GM12874 (cell line): ENCODE measurements at regions not wholly inside any gene's neighbourhood (a gene's known extent, or its start where the extent isn't known, plus 50 kb on each side); places are given as distances from the start of the nearest gene placed in this dataset.

ENCODE experiments used
- TF ChIP-seq, protein P1 (sequence below): IDR thresholded peaks from 2 replicates; pipeline ENCODE4 v1.5.1; 2011; ENCODE audit warnings: low read depth, mild to moderate bottlenecking, control low read depth, low read length, moderate library complexity; ENCODE audit not compliant: insufficient read depth

DNA sequence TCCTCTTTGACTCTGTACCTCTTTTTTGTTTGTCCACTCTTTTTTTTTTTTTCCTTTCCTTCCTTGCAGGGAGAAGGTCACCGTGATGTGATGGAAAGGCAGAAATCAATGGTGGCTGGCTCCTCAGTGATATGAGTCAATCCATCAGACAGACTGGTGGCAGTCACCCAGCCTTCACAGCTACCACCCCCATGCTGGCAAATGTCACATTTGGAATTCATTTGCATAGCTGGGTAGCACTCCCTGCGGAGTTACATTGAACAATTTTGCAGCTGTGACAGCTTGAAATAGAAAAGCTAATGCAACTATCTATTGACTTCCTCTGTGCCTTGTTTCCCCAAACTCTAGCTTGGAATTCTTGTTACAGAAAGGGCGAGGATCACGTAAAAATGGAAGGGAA is 668.4 kb downstream of the C6orf118 start:
- TF ChIP-seq, protein P1, sequence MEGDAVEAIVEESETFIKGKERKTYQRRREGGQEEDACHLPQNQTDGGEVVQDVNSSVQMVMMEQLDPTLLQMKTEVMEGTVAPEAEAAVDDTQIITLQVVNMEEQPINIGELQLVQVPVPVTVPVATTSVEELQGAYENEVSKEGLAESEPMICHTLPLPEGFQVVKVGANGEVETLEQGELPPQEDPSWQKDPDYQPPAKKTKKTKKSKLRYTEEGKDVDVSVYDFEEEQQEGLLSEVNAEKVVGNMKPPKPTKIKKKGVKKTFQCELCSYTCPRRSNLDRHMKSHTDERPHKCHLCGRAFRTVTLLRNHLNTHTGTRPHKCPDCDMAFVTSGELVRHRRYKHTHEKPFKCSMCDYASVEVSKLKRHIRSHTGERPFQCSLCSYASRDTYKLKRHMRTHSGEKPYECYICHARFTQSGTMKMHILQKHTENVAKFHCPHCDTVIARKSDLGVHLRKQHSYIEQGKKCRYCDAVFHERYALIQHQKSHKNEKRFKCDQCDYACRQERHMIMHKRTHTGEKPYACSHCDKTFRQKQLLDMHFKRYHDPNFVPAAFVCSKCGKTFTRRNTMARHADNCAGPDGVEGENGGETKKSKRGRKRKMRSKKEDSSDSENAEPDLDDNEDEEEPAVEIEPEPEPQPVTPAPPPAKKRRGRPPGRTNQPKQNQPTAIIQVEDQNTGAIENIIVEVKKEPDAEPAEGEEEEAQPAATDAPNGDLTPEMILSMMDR = no peak

DNA sequence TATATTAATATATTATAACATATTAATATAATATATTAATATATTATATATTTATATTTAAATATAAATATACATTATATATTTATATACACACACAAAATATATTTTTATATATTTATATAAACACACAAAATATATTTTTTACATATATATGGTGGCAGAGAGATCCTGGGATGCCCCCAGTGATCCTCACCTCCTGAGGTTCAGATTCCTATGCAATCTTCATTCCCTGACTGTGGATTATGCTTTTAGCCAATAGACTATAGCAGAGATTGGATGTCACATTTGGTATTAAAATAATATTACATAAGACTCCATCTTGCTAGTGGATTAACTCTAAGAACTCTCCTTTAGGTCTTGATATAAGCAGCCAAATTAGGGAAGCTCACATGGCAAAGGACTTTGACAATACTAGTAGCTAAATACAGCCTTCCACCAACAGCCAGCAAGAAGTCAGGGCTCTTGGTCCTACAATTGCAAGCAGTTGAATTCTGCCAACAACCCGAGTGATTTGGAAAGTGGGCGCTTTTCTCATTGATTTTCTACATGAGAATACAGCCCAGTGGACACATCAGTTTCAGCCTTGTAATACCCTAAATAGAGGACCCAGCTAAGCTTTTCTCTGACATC is 681.0 kb downstream of the C6orf118 start:
- TF ChIP-seq, protein P1 = no peak

DNA sequence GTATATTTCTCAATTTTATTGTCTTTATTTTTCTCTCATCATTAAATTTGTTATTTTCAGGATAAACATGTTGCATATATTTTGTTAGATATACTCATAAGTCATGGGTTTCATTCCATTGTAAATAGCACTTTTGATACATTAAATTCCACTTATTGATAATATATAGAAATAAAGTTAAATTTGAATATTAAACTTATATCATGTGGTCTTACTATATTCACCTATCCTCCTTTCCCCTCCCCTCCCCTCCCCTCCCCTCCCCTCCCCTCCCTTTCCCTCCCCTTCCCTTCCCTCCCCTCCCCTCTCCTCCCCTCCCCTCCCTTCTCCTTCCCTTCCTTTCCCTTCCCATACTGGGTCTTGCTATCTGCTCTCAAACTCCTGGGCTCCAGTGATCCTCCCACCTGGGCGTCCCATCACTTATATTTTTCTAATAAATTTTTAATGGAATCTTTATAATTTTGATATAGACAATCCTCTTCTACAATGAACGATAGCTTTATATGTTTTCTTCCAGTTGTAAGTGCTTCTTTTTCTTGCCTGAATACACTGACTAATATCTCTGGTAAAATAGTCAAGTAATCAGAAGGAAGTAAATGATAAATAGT is 692.4 kb downstream of the C6orf118 start:
- TF ChIP-seq, protein P1 = no peak

DNA sequence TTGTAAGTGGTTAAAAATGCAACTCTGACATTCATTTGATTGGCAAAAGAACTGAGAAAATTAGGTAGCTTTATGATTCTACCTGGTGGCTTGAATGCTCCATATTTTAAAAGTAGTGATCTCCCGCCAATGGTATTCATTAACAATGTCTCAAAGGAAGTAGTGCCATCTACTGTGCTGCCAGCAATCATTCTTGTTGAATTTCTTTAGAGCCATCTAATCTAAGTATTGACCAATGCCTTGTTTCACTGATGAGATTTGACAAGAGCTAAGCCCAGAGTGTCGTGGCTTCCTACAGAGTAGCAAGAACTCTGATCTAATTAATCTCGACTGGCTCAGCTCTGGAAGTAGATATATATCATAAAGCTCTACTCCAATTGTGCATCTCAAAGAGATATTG is 696.7 kb downstream of the C6orf118 start:
- TF ChIP-seq, protein P1 = no peak

DNA sequence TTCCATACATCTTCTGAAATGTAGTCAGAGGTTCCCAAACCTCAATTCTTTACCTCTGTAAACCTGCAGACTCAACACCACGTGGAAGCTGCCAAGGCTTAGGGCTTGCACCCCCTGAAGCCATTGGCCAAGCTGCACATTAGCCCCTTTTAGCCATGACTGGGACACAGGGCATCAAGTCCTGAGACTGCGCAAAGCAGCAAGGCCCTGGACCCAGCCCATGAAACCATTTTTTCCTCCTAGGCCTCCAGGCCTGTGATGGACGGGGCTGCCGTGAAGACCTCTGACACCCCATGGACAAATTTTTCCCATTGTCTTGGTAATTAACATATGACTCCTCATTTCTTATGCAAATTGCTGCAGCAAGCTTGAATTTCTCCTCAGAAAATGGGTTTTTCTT is 727.8 kb downstream of the C6orf118 start:
- TF ChIP-seq, protein P1 = no peak

DNA sequence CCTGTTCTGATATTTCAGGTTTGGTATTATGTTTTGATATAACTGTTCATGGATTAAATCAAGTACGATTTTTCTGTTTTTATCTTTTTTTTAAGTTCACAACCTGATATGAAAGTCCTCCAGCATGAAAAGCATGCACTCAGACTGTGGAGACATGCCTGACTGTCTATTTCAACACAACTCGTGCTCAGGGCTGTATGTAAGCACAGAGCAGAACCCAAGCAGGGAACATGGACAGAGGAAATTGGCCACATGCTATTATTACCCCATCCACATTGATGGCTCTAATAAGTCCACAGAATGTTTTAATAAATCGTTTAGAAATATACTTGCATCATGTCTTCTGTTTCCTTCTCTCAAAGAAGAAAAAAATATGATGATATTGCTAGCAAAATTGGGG is 730.4 kb downstream of the C6orf118 start:
- TF ChIP-seq, protein P1 = no peak

DNA sequence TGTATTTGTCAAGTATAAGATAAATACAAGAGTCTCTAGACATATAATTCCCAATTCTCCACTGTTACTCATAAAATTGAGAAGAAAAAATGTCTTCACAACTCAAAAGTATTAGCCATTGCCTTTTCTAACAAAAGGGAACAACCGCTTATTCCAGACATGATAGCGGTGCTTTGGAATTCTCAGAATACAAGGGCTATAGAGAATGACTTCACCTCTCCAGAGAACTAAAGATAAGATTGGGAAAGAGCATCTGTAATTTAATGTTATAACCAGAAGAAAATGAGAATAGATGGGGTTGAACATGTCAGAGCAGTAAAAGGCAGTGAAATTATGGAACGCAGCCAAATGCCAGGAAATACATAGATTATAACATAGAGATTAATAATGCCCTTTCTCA is 730.8 kb downstream of the C6orf118 start:
- TF ChIP-seq, protein P1 = no peak
